GM18909 (cell line): ENCODE measurements at regions not wholly inside any gene's neighbourhood (a gene's known extent, or its start where the extent isn't known, plus 50 kb on each side); places are given as distances from the start of the nearest gene placed in this dataset.

ENCODE experiments used
- ATAC-seq: cut with Tn5 transposase; IDR thresholded peaks from one replicate; pipeline ENCODE4 v1.9.1; 2021; ENCODE audit warnings: mild to moderate bottlenecking; ENCODE audit not compliant: unreplicated experiment, poor library complexity

DNA sequence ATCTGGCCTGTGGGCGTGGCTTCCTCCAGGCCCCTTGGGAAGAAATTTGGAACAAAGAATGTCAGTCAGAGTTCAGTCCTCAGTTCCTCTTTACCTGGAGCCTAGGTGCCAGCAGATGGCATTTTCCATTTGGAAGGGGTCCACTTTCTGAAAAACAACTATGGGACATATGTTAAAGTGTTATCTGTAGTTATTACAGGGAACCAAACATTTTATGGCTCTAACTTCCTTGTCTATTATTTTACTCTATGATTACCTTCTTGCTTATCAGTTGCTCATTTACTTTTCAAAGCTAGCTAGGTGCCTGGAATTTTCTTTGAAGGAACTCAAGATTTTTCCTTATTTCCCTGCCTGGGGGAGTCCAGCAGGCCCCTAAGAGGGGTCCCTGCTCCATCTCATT is 159.8 kb upstream of the PUDP start:
- no peak for ATAC-seq

DNA sequence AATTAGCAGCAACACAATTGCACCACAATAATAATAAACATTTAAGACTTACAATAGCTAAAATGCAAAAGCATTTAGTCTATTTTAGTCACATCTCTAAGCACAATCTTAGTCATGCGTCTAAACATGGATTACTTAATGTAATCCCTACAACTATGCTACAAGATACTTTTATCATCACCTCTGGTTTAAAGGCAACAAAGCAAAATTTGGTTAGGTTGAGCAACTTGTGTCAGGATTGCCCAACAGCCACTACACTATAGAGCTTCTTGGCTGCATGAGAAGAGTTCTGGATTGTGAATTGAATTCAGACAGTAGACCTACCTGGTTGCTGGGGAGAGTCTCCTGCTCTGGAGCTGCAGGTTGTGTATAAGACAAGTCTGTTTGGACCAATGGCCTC is 146.5 kb upstream of the PUDP start:
- ATAC-seq: no peak

- ATAC-seq: no peak
These were observed 138.3 kb upstream of the PUDP start for GRCh38 chrX:7286168-7286837.

DNA sequence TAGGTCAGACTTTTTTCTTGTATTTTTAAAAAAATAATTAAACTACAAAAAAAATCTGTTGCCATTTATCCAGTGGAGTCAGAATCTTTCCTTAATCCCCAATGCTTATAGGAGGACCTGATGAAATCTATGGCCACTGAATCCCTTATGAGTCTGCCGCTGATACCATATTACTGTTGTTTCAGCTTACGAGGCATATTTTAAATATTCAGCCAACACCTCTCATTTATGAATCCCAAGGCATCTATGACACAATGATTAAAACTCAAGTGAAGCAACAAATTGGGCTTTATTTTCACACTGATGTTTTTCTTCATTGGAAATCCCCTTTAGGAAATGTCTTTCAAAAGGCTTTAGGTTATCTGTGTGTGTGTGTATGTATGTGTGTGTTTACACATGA is 137.8 kb upstream of the PUDP start:
- ATAC-seq: no peak

GRCh38 chrX:7283741-7284140 is 135.8 kb upstream of the PUDP start:
- ATAC-seq: no peak

DNA sequence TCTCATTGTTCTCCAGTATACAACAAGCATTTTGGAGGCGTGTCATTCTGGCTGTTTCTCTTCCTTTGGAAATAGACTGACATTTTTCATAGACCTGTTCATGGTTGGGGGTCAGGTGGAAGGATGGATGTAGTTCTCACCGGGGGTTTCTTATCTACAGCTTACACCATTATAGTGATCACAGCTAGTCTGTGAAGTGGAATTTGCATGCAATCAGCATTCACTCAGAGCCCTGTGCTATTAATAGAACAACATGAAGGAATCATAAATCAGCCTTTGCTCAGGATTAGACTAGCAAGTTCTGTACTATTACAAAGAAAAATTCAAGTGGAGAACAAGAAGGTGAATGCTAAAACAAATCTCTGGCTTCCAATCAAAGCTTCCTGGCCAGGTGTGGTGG is 132.6 kb upstream of the PUDP start:
- ATAC-seq: no peak

- no peak for ATAC-seq
These were observed 124.4 kb upstream of the PUDP start for GRCh38 chrX:7272346-7272745.

DNA sequence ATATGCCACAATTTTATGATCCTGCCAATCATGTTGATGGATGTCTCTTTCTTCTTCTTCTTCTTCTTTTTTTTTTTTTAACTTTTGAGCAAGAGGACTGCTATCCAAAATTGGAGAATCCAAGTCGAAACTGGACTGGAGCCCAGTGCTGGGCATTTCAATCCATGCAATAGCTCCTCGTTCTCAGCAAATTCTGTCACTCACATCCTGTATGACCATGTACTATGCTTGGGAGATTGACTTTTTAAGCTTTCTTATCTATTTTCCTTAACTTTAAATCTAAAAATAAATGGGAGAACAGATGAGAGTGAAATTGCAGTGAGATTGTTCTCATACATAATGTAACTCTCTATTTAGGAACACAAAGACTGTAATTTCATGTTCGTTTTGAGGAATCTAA is 123.0 kb upstream of the PUDP start:
- ATAC-seq: no peak

GRCh38 chrX:7269991-7270390 is 122.0 kb upstream of the PUDP start:
- ATAC-seq: no peak

DNA sequence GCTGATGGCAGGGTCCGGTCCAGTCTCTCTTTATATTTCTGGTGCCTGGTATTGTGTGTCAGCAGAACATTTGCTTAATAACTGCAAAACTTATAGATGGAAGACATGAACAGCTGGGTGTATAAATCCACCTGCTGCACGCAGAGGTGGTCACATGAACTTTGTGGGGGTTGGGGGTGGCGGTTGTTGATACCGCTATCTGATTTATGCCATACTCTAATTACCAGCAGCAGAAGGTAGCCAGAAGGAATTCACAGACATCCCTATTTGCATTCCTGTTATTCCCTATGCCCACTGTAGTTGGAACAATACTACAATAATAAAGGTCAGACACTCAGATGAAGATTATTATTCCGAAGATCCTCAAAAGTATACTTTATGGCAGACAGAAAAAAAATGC is 121.6 kb upstream of the PUDP start:
- no peak for ATAC-seq

- no peak for ATAC-seq
These were observed 118.3 kb upstream of the PUDP start for GRCh38 chrX:7266288-7266687.

- ATAC-seq: peak; percentile 43
These were observed 116.4 kb upstream of the PUDP start for GRCh38 chrX:7264399-7264798.

DNA sequence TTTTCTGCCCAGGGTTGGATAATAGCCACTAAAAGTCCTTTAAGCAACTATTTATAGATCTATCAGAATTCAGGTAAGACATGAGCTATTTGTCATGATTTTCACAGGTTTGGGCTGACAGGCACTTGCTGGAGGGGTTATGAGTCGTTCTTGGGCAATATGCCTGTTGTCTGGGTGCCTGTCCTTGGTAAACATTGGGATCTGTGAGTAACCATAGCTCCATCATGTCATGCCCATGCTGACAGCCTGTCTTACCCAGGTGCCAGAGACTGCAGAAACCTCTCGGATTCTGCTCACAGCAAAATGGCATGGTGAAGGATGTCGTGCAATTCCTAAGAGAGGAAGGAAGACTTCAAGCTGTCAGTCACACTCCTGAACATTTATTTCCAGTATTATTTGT is 116.0 kb upstream of the PUDP start:
- no peak for ATAC-seq

GRCh38 chrX:7263330-7263729 is 115.4 kb upstream of the PUDP start:
- no peak for ATAC-seq

GRCh38 chrX:7262551-7262950 is 114.6 kb upstream of the PUDP start:
- ATAC-seq: no peak

DNA sequence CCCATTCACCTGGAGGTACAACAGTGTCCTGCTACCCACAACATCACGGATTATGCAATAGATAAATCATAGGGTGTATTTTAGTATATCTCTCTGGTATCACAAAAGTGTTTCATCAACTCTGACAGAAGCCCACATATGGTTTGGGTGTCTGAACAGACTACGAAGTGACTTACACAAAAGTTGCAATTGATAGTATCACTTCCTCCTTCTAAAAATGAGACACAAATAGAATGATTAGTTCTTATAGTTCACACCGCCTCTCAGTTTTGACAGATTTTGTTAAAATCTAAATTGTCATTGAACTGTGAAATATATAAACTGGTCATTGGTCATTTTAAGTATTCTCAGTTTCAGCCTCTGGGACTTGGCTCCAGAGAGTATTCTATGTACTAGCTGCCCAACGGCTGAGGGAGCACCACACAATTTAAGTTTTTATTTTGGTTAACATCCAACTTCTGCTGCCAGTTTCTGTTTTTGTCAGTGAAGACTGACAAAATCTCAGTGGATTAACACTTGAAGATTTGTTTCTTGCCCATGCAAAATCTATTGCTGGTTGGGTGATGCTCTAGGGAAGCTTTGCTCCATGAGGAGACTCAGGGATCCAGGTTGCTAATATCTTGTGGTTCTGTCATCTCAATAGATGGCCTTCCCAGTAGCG is 113.8 kb upstream of the PUDP start:
- ATAC-seq: peak; percentile 92

DNA sequence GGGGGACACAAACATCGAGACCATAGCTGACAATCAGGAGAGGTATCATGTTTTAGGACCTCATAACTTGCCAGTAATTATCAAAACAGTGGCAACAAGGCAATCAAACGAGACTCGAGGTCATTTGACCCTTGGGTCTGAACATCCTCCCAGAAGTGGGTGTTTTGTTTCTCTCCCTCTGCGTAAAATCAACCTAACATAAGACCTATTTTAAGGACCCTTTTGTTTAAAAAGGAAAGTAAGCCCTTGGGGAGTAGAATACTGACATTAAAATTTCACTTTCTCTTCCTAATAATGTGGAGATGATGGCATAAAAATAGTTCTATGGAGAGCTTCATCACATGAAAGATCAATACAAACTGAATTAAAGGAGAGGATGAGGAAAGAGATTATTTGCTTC is 106.2 kb upstream of the PUDP start:
- no peak for ATAC-seq

GRCh38 chrX:7253565-7253964 is 105.6 kb upstream of the PUDP start:
- ATAC-seq: no peak

DNA sequence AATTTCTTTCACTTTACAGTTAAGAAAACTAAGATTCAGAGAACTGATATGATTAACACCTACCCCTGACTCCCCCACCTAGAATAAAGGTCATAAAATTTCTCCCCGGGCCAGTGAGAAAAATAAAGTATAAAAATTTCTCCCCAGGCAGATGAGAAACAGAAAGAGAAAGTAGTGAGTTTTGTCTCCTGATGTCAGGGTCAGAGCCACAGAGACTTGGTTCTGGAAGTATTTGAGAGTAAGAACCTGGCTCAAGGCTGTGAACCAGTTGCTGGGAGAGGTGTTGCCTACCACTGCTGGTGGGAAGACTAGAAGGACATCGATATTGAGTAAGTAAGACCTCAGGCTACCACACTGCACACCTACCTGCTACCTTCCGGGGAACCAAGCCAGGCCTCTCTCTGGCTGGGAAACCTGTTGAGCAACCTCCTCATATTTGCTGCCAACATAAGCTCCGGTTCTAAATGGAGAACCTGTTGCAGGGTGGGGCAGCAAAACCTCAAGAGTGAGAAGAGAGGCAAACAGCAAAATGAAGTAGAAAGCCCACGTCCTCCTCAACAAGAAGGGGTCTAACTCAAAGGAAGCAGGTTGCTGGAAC is 104.2 kb upstream of the PUDP start:
- ATAC-seq: peak; percentile 55

DNA sequence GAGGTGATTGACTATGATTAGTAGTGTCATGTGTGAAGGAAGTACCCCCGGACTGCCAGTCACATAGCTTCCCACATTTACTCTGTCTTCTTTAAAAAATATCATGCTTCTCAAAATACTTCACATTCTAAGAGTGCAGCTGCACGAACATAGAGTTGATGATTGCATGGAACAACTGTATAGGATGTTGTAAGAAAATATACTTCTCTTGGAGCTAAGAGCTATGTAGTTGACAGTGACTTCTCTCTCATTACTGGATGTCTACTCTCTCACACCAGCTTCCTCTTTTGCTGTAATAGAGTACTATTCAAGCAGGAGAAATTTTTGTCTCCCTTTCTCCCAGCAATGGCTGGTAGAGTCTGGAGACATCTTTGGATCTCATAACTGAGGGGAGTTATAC is 99.4 kb upstream of the PUDP start:
- no peak for ATAC-seq

GRCh38 chrX:7244405-7244804 is 96.5 kb upstream of the PUDP start:
- no peak for ATAC-seq

- peak; percentile 96 for ATAC-seq
These were observed 94.7 kb upstream of the PUDP start for GRCh38 chrX:7242613-7243012.
